ENCODE measurements at regions not wholly inside any gene's neighbourhood (a gene's known extent, or its start where the extent isn't known, plus 50 kb on each side); places are given as distances from the start of the nearest gene placed in this dataset.

DNA sequence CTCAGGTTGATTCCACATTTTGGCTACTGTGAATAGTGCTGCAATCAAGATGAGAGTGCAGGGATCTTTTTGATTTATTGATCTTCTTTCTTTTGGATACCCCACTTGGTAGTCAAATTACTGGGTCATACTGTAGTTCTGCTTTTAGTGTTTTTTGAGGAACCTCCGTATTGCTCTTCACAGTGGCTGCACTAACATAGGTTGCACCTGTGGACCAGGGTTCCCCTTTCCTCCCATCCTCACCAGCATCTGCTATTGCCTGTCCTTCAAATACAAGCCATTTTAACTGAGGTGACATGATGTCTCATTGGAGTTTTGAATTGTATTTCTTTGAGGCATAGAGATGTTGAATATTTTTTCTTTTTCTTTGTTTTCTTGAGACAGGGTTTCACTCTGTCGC, 152.5 kb upstream of the TMEM132C start:
- intact Hi-C loops (cut with DNase I), result no loop called here
- no peaks in the 10 kb centered on the region for H3K27me3 ChIP-seq
- H3K36me3 ChIP-seq (replicated peaks in 1 of 2), result no peaks in the 10 kb centered on the region
- H3K9me3 ChIP-seq (replicated peaks in 1 of 3), result no peaks in the 10 kb centered on the region
- no peak overlapping the region for H3K4me3 ChIP-seq
- TF ChIP-seq POLR2A (IDR thresholded peaks at IDR 0.05), result no peak
- TF ChIP-seq, protein P1, sequence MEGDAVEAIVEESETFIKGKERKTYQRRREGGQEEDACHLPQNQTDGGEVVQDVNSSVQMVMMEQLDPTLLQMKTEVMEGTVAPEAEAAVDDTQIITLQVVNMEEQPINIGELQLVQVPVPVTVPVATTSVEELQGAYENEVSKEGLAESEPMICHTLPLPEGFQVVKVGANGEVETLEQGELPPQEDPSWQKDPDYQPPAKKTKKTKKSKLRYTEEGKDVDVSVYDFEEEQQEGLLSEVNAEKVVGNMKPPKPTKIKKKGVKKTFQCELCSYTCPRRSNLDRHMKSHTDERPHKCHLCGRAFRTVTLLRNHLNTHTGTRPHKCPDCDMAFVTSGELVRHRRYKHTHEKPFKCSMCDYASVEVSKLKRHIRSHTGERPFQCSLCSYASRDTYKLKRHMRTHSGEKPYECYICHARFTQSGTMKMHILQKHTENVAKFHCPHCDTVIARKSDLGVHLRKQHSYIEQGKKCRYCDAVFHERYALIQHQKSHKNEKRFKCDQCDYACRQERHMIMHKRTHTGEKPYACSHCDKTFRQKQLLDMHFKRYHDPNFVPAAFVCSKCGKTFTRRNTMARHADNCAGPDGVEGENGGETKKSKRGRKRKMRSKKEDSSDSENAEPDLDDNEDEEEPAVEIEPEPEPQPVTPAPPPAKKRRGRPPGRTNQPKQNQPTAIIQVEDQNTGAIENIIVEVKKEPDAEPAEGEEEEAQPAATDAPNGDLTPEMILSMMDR (IDR thresholded peaks at IDR 0.05), result no peak
- 83 to 92% (median 88%) methylated on average over 2 of the region's 2 CpGs for WGBS, 4 donors
- DNase-seq, result no peak
- peaks cover 0 to 11% of the 10 kb centered on the region in 2 donors for H3K4me1 ChIP-seq (replicated peaks in 1 of 2)
- H3K27ac ChIP-seq, result peak overlapping the region in 1 of 5 donors; percentile 44

DNA sequence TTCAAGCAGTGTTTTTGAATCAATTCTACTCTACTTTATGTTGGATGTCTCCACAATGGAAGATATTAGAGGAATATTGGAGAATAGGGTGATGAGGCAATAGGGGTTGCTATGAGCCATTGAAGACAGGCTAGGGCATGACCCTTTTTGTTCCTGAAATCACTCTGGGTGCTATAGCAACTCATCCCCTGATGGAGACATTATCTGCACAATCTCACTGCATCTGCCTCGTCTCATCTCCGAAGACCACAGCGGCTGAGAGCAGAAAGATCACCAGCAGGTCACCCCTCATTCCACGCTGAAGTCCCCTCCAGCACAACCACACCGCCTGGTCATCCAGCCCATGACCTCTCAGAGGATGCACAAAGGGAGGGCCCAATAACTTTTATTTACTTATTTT, 150.4 kb upstream of the TMEM132C start:
- Histone ChIP-seq H3K27me3 (no peaks in the 10 kb centered on the region), H3K4me1 (replicated peaks in 1 of 2) (peaks cover 0 to 11% of the 10 kb centered on the region in 2 donors), H3K4me3 (no peak overlapping the region), H3K9me3 (replicated peaks in 1 of 3) (no peaks in the 10 kb centered on the region), H3K36me3 (replicated peaks in 1 of 2) (no peaks in the 10 kb centered on the region), H3K27ac (no peak overlapping the region)
- intact Hi-C loops (cut with DNase I), result no loop called here
- TF ChIP-seq, protein P1 (IDR thresholded peaks at IDR 0.05), result no peak
- no peak for TF ChIP-seq POLR2A (IDR thresholded peaks at IDR 0.05)
- DNase-seq, result peak in 1 of 7 donors; percentile 7
- WGBS, 4 donors, result 77 to 95% (median 84%) methylated on average over 5 of the region's 5 CpGs

DNA sequence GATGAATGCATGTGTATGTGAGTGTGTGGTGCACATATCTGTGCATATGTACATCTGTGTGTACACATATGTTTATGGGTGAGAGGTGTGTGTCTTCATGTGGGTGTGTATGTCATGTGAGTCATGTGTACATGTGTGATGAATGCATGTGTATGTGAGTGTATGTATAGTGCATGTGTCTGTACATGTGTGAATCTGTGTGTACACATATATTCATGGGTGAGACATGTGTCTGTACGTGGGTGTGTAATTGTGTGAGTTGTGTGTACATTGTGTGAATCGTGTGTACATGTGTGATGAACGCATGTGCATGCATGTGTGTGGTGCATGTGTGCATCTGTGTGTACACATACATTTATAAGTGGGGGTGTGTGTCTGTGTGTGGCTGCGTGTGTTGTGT, 146.9 kb upstream of the TMEM132C start:
- Histone ChIP-seq H3K4me3 (no peak overlapping the region), H3K4me1 (replicated peaks in 1 of 2) (peaks cover 0 to 12% of the 10 kb centered on the region in 2 donors), H3K27ac (no peak overlapping the region), H3K9me3 (replicated peaks in 1 of 3) (no peaks in the 10 kb centered on the region), H3K27me3 (no peaks in the 10 kb centered on the region), H3K36me3 (replicated peaks in 1 of 2) (no peaks in the 10 kb centered on the region)
- intact Hi-C loops (cut with DNase I), result no loop called here
- DNase-seq, result peak in 1 of 7 donors; percentile 3
- TF ChIP-seq POLR2A (IDR thresholded peaks at IDR 0.05), result no peak
- TF ChIP-seq, protein P1 (IDR thresholded peaks at IDR 0.05), result no peak
- WGBS, 4 donors, result 91 to 95% (median 93%) methylated on average over 4 of the region's 4 CpGs

DNA sequence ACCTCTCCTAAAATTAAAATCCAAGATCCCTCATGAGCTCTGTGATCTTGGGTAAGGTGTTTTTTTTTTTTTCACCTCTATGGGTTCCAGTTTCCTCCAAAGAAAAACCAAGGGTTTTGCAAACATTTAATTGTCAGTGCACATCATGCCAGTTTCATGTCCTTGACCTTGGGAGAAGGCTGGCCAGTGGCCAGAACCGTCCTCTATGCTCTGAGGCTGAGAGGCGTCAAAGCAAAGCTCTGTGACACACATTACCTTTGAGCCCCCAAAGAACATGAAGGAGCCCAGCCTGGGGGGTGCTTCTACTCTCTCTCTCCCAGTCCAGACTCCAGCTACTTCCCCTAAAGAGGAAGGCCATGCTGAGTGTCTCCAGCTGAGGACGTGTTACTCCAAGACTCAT, 145.5 kb upstream of the TMEM132C start:
- 42 to 51% (median 48%) methylated on average over 3 of the region's 3 CpGs for WGBS, 4 donors
- Histone ChIP-seq H3K27ac (no peak overlapping the region), H3K9me3 (replicated peaks in 1 of 3) (no peaks in the 10 kb centered on the region), H3K4me3 (no peak overlapping the region), H3K4me1 (replicated peaks in 1 of 2) (peaks cover 0 to 5% of the 10 kb centered on the region in 2 donors), H3K36me3 (replicated peaks in 1 of 2) (no peaks in the 10 kb centered on the region), H3K27me3 (no peaks in the 10 kb centered on the region)
- intact Hi-C loops (cut with DNase I), result no loop called here
- TF ChIP-seq, protein P1 (IDR thresholded peaks at IDR 0.05), result no peak
- TF ChIP-seq POLR2A (IDR thresholded peaks at IDR 0.05), result no peak
- DNase-seq, result peak in 4 of 7 donors; percentile 36 to 56 (median 42)

Measured in adrenal gland (tissue), 9 donors.